ENCODE measurements at regions not wholly inside any gene's neighbourhood (a gene's known extent, or its start where the extent isn't known, plus 50 kb on each side); places are given as distances from the start of the nearest gene placed in this dataset.

DNA sequence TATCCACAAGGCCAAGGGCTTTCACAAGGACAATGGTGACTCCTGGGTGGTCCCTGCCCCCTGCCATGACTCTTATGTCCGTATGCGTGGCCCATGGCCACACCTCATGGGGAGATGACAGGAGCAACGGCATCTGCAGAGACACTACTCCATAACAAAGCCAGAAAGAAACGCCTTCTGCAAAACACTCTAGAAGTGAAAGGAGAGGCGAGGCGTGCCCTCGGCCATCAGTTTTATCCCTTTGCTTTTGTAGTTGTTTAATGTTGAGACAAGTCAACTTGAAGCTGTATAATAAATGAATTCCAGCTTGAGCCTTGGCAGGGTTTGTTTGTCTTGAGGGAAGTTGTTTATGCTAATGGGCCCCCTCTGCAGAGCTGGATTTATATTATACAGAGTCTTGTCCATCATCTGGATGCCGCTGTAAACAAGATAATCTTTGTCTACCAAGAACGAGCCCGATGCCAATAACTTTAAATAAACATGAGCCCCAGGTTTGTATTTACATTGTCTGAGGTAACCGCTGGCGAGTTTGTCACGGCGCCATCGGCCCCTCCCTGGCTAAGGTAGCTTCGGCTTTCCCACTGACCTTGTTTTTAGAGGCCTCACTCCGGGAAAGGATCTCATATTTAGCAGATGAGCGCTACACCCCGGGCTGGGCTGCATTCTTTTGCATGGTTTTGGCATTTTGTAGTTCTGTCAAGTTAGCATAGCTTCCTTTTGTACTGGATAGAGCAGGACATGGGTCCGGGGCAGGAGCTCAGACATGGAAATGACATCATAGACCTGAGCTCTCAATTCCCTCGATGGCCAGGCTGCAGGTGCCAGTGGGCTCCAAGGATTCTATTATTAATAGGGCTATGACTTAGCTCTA is 165.3 kb downstream of the ERCC6L2 start:
- no peaks in the 10 kb centered on the region for H3K36me3 ChIP-seq (ENCODE audit: control insufficient read depth, insufficient read depth, low read length)
- H2AFZ ChIP-seq (ENCODE audit: low read depth, low read length) = no peak overlapping the region
- 0 out of 2 replicates have a peak, but pooled peaks cover 3% of the 10 kb centered on the region for H3K9me3 ChIP-seq (replicated peaks; ENCODE audit: control insufficient read depth, insufficient read depth, low read depth, low read length)
- intact Hi-C loops (cut with micrococcal nuclease) (no loop called here), in situ Hi-C loops (cut with MboI) (no loop called here)
- H3K9me1 ChIP-seq (ENCODE audit: control insufficient read depth, insufficient read depth, low read length) = no peaks in the 10 kb centered on the region
- H3K79me2 ChIP-seq (ENCODE audit: control insufficient read depth, insufficient read depth, low read length) = no peaks in the 10 kb centered on the region
- FAIRE-seq = no peak
- no peak overlapping the region for H3K4me2 ChIP-seq (ENCODE audit: insufficient read depth, low read length)
- no peaks in the 10 kb centered on the region for H4K20me1 ChIP-seq (replicated peaks; ENCODE audit: control insufficient read depth, insufficient read depth, low read length)
- no peaks in the 10 kb centered on the region for H3K4me1 ChIP-seq (replicated peaks in 1 of 2; ENCODE audit: control insufficient read depth in 2 of 2, insufficient read depth in 2 of 2, low read length in 2 of 2)
- TF ChIP-seq, protein P1, sequence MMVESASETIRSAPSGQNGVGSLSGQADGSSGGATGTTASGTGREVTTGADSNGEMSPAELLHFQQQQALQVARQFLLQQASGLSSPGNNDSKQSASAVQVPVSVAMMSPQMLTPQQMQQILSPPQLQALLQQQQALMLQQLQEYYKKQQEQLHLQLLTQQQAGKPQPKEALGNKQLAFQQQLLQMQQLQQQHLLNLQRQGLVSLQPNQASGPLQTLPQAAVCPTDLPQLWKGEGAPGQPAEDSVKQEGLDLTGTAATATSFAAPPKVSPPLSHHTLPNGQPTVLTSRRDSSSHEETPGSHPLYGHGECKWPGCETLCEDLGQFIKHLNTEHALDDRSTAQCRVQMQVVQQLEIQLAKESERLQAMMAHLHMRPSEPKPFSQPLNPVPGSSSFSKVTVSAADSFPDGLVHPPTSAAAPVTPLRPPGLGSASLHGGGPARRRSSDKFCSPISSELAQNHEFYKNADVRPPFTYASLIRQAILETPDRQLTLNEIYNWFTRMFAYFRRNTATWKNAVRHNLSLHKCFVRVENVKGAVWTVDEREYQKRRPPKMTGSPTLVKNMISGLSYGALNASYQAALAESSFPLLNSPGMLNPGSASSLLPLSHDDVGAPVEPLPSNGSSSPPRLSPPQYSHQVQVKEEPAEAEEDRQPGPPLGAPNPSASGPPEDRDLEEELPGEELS (CRISPR knock-in tag; IDR thresholded peaks at IDR 0.05; ENCODE audit: borderline replicate concordance) = no peak
- no peak for TF ChIP-seq TOE1 (IDR thresholded peaks at IDR 0.05; ENCODE audit: borderline replicate concordance)
- no peak for TF ChIP-seq TOE1 (CRISPR knock-in tag; IDR thresholded peaks at IDR 0.05; ENCODE audit: borderline replicate concordance, low read depth)
- no peak for TF ChIP-seq KLF6 (CRISPR knock-in tag; IDR thresholded peaks at IDR 0.05; ENCODE audit: borderline replicate concordance)
- TF ChIP-seq, protein P2, sequence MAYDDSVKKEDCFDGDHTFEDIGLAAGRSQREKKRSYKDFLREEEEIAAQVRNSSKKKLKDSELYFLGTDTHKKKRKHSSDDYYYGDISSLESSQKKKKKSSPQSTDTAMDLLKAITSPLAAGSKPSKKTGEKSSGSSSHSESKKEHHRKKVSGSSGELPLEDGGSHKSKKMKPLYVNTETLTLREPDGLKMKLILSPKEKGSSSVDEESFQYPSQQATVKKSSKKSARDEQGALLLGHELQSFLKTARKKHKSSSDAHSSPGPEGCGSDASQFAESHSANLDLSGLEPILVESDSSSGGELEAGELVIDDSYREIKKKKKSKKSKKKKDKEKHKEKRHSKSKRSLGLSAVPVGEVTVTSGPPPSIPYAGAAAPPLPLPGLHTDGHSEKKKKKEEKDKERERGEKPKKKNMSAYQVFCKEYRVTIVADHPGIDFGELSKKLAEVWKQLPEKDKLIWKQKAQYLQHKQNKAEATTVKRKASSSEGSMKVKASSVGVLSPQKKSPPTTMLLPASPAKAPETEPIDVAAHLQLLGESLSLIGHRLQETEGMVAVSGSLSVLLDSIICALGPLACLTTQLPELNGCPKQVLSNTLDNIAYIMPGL (CRISPR knock-in tag; IDR thresholded peaks at IDR 0.05) = no peak
- TF ChIP-seq POLR3G (IDR thresholded peaks at IDR 0.05; ENCODE audit: extremely low read depth, insufficient read length, insufficient replicate concordance) = no peak
- no peak for TF ChIP-seq XRCC4 (IDR thresholded peaks at IDR 0.05; ENCODE audit: extremely low read depth, insufficient read depth, insufficient read length)
- TF ChIP-seq ZNF79 (CRISPR knock-in tag; IDR thresholded peaks at IDR 0.05; ENCODE audit: low read depth) = no peak
- no peak for TF ChIP-seq SOX6 (IDR thresholded peaks at IDR 0.05)
- no peak for TF ChIP-seq NCOR1 (IDR thresholded peaks at IDR 0.05)
- TF ChIP-seq YBX1 (IDR thresholded peaks at IDR 0.05) = no peak
- TF ChIP-seq ZFP36 (IDR thresholded peaks at IDR 0.05; ENCODE audit: low read depth, low read length, partially characterized antibody) = no peak
- no peak for TF ChIP-seq BRCA1 (IDR thresholded peaks at IDR 0.05)
- no peak for TF ChIP-seq BRCA1 (CRISPR knock-in tag; IDR thresholded peaks at IDR 0.05)
- TF ChIP-seq SREBF1 (IDR thresholded peaks at IDR 0.05; ENCODE audit: borderline replicate concordance, low read depth, low read length) = no peak
- no TSS peak for BruUV-seq (replicated peaks)
- 2% methylated on average over 19 of the region's 21 CpGs for WGBS (ENCODE audit: insufficient coverage, low coverage, missing lambda C conversion rate)
- no peak overlapping the region for H3K4me3 ChIP-seq
- POLR2A ChIA-PET = interaction anchor here (0.6 kb wide), 1 partner anchor 43 kb away, joined by 3 read pairs; no protein-coding TSS in a partner anchor
- ATAC-seq = no peak
- CTCF ChIA-PET (ENCODE audit: low intra/inter-chr PET ratio) = no interaction called here
- H3K27me3 ChIP-seq (ENCODE audit: control insufficient read depth in 2 of 2, insufficient read depth in 2 of 2, low read length in 2 of 2) = peaks cover 25 to 57% of the 10 kb centered on the region in 2 experiments
- no peak overlapping the region for H3K9ac ChIP-seq (ENCODE audit: insufficient read depth in 1 of 2, low read depth in 2 of 2, low read length in 2 of 2)
- no peak for DNase-seq (ENCODE audit: extremely low read depth in 1 of 4, low spot score in 3 of 4)
- H3K27ac ChIP-seq (ENCODE audit: extremely low read depth, low read depth, low read length) = no peak overlapping the region
